ENCODE measurements at regions not wholly inside any gene's neighbourhood (a gene's known extent, or its start where the extent isn't known, plus 50 kb on each side); places are given as distances from the start of the nearest gene placed in this dataset.

GRCh38 chr9:2964470-2964869 lies 120.6 kb upstream of the PUM3 start:
- Histone ChIP-seq H3K27ac (ENCODE audit: low read depth, low read length) (no peak overlapping the region), H3K4me2 (ENCODE audit: low read length) (no peak overlapping the region), H3K9ac (ENCODE audit: low read length) (no peak overlapping the region), H3K4me1 (ENCODE audit: control insufficient read depth in 1 of 2, insufficient read depth in 2 of 2, low read length in 2 of 2) (no peaks in the 10 kb centered on the region), H3K36me3 (ENCODE audit: control insufficient read depth in 1 of 2, insufficient read depth in 2 of 2, low read length in 2 of 2) (no peaks in the 10 kb centered on the region), H3K9me3 (ENCODE audit: control insufficient read depth in 1 of 2, insufficient read depth in 1 of 2, low read depth in 1 of 2, low read length in 2 of 2) (no peaks in the 10 kb centered on the region), H3K4me3 (replicated peaks in 1 of 2; ENCODE audit: low read depth in 1 of 2, low read length in 2 of 2) (no peak overlapping the region), H3K27me3 (ENCODE audit: insufficient read depth, low read length) (peaks cover 71% of the 10 kb centered on the region), H4K20me1 (ENCODE audit: insufficient read depth) (no peaks in the 10 kb centered on the region), H3K9me2 (ENCODE audit: insufficient read depth) (no peaks in the 10 kb centered on the region), H2AFZ (ENCODE audit: low read depth, low read length, poor library complexity, severe bottlenecking) (no peak overlapping the region), H3K79me2 (ENCODE audit: insufficient read depth, low read length) (no peaks in the 10 kb centered on the region)
- no peak for ATAC-seq
- POLR2A ChIA-PET: no interaction called here
- intact Hi-C loops (cut with micrococcal nuclease): no loop called here
- BruUV-seq (replicated peaks): no TSS peak
- CTCF ChIA-PET: no interaction called here
- DNase-seq (ENCODE audit: low read depth, low spot score): no peak
- TF ChIP-seq EZH2phosphoT487 (IDR thresholded peaks at IDR 0.05; ENCODE audit: borderline replicate concordance): no peak
- TF ChIP-seq JUND (IDR thresholded peaks at IDR 0.05): no peak
- no peak for TF ChIP-seq REST (IDR thresholded peaks at IDR 0.05; ENCODE audit: low read depth)
- RAD21 ChIA-PET (ENCODE audit: low non-redundant PET in 1 of 2, low total read pairs in 2 of 2, uncharacterized antibody in 2 of 2, unreplicated experiment in 2 of 2): no interaction called here

- Histone ChIP-seq H3K27ac (ENCODE audit: low read depth, low read length) (no peak overlapping the region), H3K9me3 (ENCODE audit: control insufficient read depth in 1 of 2, insufficient read depth in 1 of 2, low read depth in 1 of 2, low read length in 2 of 2) (no peaks in the 10 kb centered on the region), H3K4me2 (ENCODE audit: low read length) (no peak overlapping the region), H3K36me3 (ENCODE audit: control insufficient read depth in 1 of 2, insufficient read depth in 2 of 2, low read length in 2 of 2) (no peaks in the 10 kb centered on the region), H3K9ac (ENCODE audit: low read length) (no peak overlapping the region), H3K4me3 (replicated peaks in 1 of 2; ENCODE audit: low read depth in 1 of 2, low read length in 2 of 2) (no peak overlapping the region), H3K79me2 (ENCODE audit: insufficient read depth, low read length) (no peaks in the 10 kb centered on the region), H3K27me3 (ENCODE audit: insufficient read depth, low read length) (peaks cover 68% of the 10 kb centered on the region), H2AFZ (ENCODE audit: low read depth, low read length, poor library complexity, severe bottlenecking) (no peak overlapping the region), H4K20me1 (ENCODE audit: insufficient read depth) (no peaks in the 10 kb centered on the region; the same call in 1 of the 2 replicates), H3K9me2 (ENCODE audit: insufficient read depth) (no peaks in the 10 kb centered on the region), H3K4me1 (ENCODE audit: control insufficient read depth in 1 of 2, insufficient read depth in 2 of 2, low read length in 2 of 2) (no peaks in the 10 kb centered on the region)
- no TSS peak for BruUV-seq (replicated peaks)
- DNase-seq (ENCODE audit: low read depth, low spot score) (no peak), ATAC-seq (no peak)
- POLR2A ChIA-PET: no interaction called here
- RAD21 ChIA-PET (ENCODE audit: low non-redundant PET in 1 of 2, low total read pairs in 2 of 2, uncharacterized antibody in 2 of 2, unreplicated experiment in 2 of 2): no interaction called here
- CTCF ChIA-PET: no interaction called here
- intact Hi-C loops (cut with micrococcal nuclease): no loop called here
- TF ChIP-seq EZH2phosphoT487 (IDR thresholded peaks at IDR 0.05; ENCODE audit: borderline replicate concordance) (no peak), EZH2 (IDR thresholded peaks at IDR 0.05) (no peak), SP1 (IDR thresholded peaks at IDR 0.05; ENCODE audit: low read depth) (no peak), REST (IDR thresholded peaks at IDR 0.05; ENCODE audit: low read depth) (no peak), JUND (IDR thresholded peaks at IDR 0.05) (no peak), CEBPB (IDR thresholded peaks at IDR 0.05; ENCODE audit: low read depth) (no peak), CTCF (IDR thresholded peaks at IDR 0.05 in 2 of 3, conservative IDR thresholded peaks at IDR 0.05 in 1 of 3; ENCODE audit: borderline replicate concordance in 1 of 3, insufficient read depth in 1 of 3, low read depth in 2 of 3, low read length in 2 of 3) (no peak), CBX3 (IDR thresholded peaks at IDR 0.05; ENCODE audit: low read depth) (no peak), ZNF274 (IDR thresholded peaks at IDR 0.05; ENCODE audit: low read depth, low read length) (no peak), EGR1 (IDR thresholded peaks at IDR 0.05; ENCODE audit: low read depth) (no peak)
- TF ChIP-seq, protein P1, sequence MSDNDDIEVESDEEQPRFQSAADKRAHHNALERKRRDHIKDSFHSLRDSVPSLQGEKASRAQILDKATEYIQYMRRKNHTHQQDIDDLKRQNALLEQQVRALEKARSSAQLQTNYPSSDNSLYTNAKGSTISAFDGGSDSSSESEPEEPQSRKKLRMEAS (IDR thresholded peaks at IDR 0.05): no peak
These were observed 119.4 kb upstream of the PUM3 start for GRCh38 chr9:2963307-2963706.

All from HCT116 (cell line).